ENCODE measurements at regions not wholly inside any gene's neighbourhood (a gene's known extent, or its start where the extent isn't known, plus 50 kb on each side); places are given as distances from the start of the nearest gene placed in this dataset.
"Not testable (repeated sequence)": the region's sequence is repeated elsewhere in the genome, so short reads cannot be mapped to it uniquely, and the experiment has no call there.

DNA sequence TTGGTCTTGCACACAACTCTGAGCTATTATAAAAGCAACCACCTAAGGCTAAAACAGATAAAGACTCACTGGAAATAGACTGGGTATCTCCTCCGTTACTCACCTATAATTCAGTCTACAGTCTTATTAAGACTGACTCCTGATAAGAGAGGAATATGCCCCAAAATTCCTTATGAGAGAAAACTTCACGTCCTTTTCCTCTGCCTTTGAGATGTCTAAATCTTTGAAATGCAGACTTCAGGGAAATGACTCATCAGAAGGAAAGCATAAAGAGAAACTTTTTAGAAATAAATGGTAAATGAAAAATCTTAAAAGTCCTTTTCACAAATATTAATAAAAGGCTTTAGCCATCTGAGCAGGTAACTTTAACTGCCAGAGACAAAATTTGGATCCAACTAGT lies 187.5 kb upstream of the RTL1 start:
- Histone ChIP-seq H3K9ac (ENCODE audit: insufficient read depth, low read length, poor library complexity, severe bottlenecking) (no peak overlapping the region), H2AFZ (ENCODE audit: insufficient read depth, low read depth, low read length, poor library complexity, severe bottlenecking) (no peak overlapping the region), H3K27ac (ENCODE audit: low read depth in 1 of 2, low read length in 2 of 2) (no peak overlapping the region), H3K4me1 (ENCODE audit: control insufficient read depth in 1 of 2, insufficient read depth in 2 of 2, low read length in 2 of 2) (no peaks in the 10 kb centered on the region), H3K27me3 (ENCODE audit: control insufficient read depth in 2 of 2, insufficient read depth in 2 of 2, low read length in 2 of 2) (no peaks in the 10 kb centered on the region), H3K36me3 (replicated peaks in 1 of 2; ENCODE audit: control insufficient read depth in 1 of 2, insufficient read depth in 2 of 2, low read length in 2 of 2) (no peaks in the 10 kb centered on the region), H4K20me1 (ENCODE audit: insufficient read depth, low read length) (no peaks in the 10 kb centered on the region), H3K9me3 (replicated peaks in 1 of 2; ENCODE audit: control insufficient read depth in 1 of 2, insufficient read depth in 1 of 2, low read length in 2 of 2) (no peaks in the 10 kb centered on the region), H3K4me3 (replicated peaks in 1 of 3; ENCODE audit: low read depth in 2 of 3, low read length in 3 of 3) (no peak overlapping the region), H3K79me2 (ENCODE audit: insufficient read depth, low read length) (no peaks in the 10 kb centered on the region), H3K4me2 (replicated peaks; ENCODE audit: extremely low read depth, low read length, poor library complexity, severe bottlenecking) (no peak overlapping the region)
- peaks cover 0 to 1% (median 0%) of the 10 kb centered on the region in 7 donors for H3K9me3 Mint-ChIP-seq
- no peaks in the 10 kb centered on the region for H3K4me1 Mint-ChIP-seq
- no CpG with 5 or more reads among the region's 2 CpGs for WGBS (ENCODE audit: insufficient coverage)
- intact Hi-C loops (cut with micrococcal nuclease), result no loop called here
- H3K27ac Mint-ChIP-seq, result no peak overlapping the region
- H3K36me3 Mint-ChIP-seq, result no peaks in the 10 kb centered on the region
- H3K27me3 Mint-ChIP-seq (ENCODE audit: low read depth in 3 of 3), result peaks cover under 1 to 4% (median 2%) of the 10 kb centered on the region in 3 donors
- DNase-seq, result no peak
- TF ChIP-seq, protein P1, sequence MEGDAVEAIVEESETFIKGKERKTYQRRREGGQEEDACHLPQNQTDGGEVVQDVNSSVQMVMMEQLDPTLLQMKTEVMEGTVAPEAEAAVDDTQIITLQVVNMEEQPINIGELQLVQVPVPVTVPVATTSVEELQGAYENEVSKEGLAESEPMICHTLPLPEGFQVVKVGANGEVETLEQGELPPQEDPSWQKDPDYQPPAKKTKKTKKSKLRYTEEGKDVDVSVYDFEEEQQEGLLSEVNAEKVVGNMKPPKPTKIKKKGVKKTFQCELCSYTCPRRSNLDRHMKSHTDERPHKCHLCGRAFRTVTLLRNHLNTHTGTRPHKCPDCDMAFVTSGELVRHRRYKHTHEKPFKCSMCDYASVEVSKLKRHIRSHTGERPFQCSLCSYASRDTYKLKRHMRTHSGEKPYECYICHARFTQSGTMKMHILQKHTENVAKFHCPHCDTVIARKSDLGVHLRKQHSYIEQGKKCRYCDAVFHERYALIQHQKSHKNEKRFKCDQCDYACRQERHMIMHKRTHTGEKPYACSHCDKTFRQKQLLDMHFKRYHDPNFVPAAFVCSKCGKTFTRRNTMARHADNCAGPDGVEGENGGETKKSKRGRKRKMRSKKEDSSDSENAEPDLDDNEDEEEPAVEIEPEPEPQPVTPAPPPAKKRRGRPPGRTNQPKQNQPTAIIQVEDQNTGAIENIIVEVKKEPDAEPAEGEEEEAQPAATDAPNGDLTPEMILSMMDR (IDR thresholded peaks at IDR 0.05), result no peak
- no peak overlapping the region for H3K4me3 Mint-ChIP-seq

DNA sequence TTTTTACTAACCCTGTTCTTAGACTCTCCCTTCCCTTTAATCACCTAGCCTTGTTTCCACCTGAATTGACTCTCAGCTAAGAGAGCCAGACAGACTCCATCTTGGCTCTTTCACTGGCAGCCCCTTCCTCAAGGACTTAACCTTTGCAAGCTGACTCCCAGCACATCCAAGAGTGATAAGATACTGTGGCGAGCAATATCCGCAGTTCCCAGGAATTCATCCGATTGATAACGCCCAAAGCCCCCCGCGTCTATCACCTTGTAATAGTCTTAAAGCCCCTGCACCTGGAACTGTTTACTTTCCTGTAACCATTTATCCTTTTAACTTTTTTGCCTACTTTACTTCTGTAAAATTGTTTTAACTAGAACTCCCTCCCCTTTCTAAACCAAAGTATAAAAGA lies 191.4 kb upstream of the RTL1 start:
- H3K4me1 ChIP-seq (ENCODE audit: control insufficient read depth in 1 of 2, insufficient read depth in 2 of 2, low read length in 2 of 2); H4K20me1 ChIP-seq (ENCODE audit: insufficient read depth, low read length); H3K9ac ChIP-seq (ENCODE audit: insufficient read depth, low read length, poor library complexity, severe bottlenecking); H3K27me3 ChIP-seq (ENCODE audit: control insufficient read depth in 2 of 2, insufficient read depth in 2 of 2, low read length in 2 of 2); H3K27ac ChIP-seq (ENCODE audit: low read depth in 1 of 2, low read length in 2 of 2); H3K36me3 Mint-ChIP-seq; intact Hi-C loops (cut with micrococcal nuclease); H3K4me1 Mint-ChIP-seq; H3K27ac Mint-ChIP-seq; H3K4me2 ChIP-seq (replicated peaks; ENCODE audit: extremely low read depth, low read length, poor library complexity, severe bottlenecking); H3K9me3 ChIP-seq (replicated peaks in 1 of 2; ENCODE audit: control insufficient read depth in 1 of 2, insufficient read depth in 1 of 2, low read length in 2 of 2); DNase-seq; H3K4me3 Mint-ChIP-seq; H3K36me3 ChIP-seq (replicated peaks in 1 of 2; ENCODE audit: control insufficient read depth in 1 of 2, insufficient read depth in 2 of 2, low read length in 2 of 2); H3K4me3 ChIP-seq (replicated peaks in 1 of 3; ENCODE audit: low read depth in 2 of 3, low read length in 3 of 3); H3K27me3 Mint-ChIP-seq (ENCODE audit: low read depth in 3 of 3); H2AFZ ChIP-seq (ENCODE audit: insufficient read depth, low read depth, low read length, poor library complexity, severe bottlenecking); H3K79me2 ChIP-seq (ENCODE audit: insufficient read depth, low read length); H3K9me3 Mint-ChIP-seq: not testable (repeated sequence)
- 100% methylated on average over 6 of the region's 6 CpGs for WGBS (ENCODE audit: insufficient coverage)

All from CD14-positive monocyte (primary cell).